ENCODE measurements at regions not wholly inside any gene's neighbourhood (a gene's known extent, or its start where the extent isn't known, plus 50 kb on each side); places are given as distances from the start of the nearest gene placed in this dataset.

DNA sequence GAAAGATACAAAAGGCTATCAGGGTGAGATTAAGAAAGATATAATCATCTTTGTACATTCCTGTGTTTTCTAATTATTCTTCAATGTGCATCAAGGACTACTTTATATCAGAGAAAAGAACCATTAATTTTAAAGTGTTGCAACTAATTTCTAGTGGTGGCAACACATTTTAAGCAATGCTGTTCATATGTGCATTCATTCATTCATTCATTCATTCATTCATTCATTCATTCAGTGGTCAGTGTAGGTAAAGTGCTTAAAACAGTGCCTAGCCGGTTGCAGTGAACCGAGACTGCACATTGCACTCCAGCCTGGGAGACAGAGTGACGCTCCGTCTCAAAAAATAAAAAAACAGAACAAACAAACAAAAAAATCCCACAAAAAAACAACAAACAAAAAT lies 155.7 kb upstream of the ZNF536 start:
- no peaks in the 10 kb centered on the region for H3K9me3 ChIP-seq (ENCODE audit: control extremely low read depth in 1 of 3, control insufficient read depth in 2 of 3, insufficient read depth in 1 of 3, low read length in 2 of 3)
- Mint-ChIP-seq H3K4me3 (no peak overlapping the region), H3K4me1 (peaks cover 5% of the 10 kb centered on the region), H3K9me3 (ENCODE audit: insufficient read depth) (no peaks in the 10 kb centered on the region), H3K27me3 (peaks cover 28% of the 10 kb centered on the region), H3K27ac (no peak overlapping the region)
- no peak overlapping the region for H3K4me2 ChIP-seq (replicated peaks; ENCODE audit: low read depth, low read length, poor library complexity, severe bottlenecking)
- H3K27ac ChIP-seq (ENCODE audit: low read length in 2 of 2), result no peak overlapping the region
- WGBS (ENCODE audit: insufficient coverage), result no CpG with 5 or more reads among the region's 4 CpGs
- no peaks in the 10 kb centered on the region for H3K36me3 ChIP-seq (replicated peaks in 1 of 2; ENCODE audit: control extremely low read depth in 1 of 2, control insufficient read depth in 1 of 2, extremely low read depth in 1 of 2, insufficient read depth in 2 of 2, low read length in 1 of 2)
- intact Hi-C loops (cut with micrococcal nuclease), result no loop called here
- ATAC-seq (ENCODE audit: low read depth) (no peak), DNase-seq (no peak)
- H3K4me3 ChIP-seq (ENCODE audit: control extremely low read depth in 1 of 5, extremely low read depth in 1 of 5, insufficient read depth in 1 of 5, low read depth in 2 of 5, low read length in 4 of 5), result no peak overlapping the region
- peaks cover 0 to 10% (median 4%) of the 10 kb centered on the region in 4 experiments for H3K27me3 ChIP-seq (replicated peaks in 1 of 4; ENCODE audit: control extremely low read depth in 1 of 4, control insufficient read depth in 3 of 4, insufficient read depth in 4 of 4, low read length in 3 of 4)
- POLR2A ChIA-PET, result no interaction called here
- H3K9ac ChIP-seq (ENCODE audit: low read length), result no peak overlapping the region
- H3K79me2 ChIP-seq (ENCODE audit: control insufficient read depth, insufficient read depth, low read length), result no peaks in the 10 kb centered on the region
- CTCF ChIA-PET, result no interaction called here
- TF ChIP-seq EZH2 (IDR thresholded peaks at IDR 0.05; ENCODE audit: borderline replicate concordance, insufficient read depth, low read depth, low read length, poor library complexity, severe bottlenecking), result no peak
- H2AFZ ChIP-seq (ENCODE audit: insufficient read depth, low read depth, low read length, poor library complexity, severe bottlenecking), result no peak overlapping the region
- H3K4me1 ChIP-seq (ENCODE audit: control insufficient read depth in 2 of 2, insufficient read depth in 2 of 2, low read length in 2 of 2), result peaks cover 0 to 3% of the 10 kb centered on the region in 2 donors
- no peaks in the 10 kb centered on the region for H4K20me1 ChIP-seq (ENCODE audit: control insufficient read depth, insufficient read depth, low read length, poor library complexity, severe bottlenecking)

DNA sequence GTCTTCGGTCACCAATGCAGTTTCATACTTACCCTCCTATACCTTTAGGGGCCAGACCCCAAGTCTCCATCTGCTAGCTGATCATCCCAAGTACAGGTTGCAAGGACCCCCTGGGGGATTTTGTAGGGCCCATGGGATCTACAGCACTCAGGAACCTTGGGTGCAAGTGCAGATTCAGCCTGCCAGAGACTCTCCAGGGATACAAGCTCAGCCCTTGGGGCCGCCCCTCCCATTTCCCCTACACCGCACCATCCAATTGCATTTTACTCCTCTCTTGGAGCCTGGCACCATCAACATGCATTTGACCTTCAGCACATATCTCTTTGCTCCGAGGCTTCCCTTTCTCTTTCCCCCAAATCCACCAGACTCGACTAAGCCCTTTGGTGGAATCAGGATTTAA lies 154.7 kb upstream of the ZNF536 start:
- Histone ChIP-seq H3K4me2 (replicated peaks; ENCODE audit: low read depth, low read length, poor library complexity, severe bottlenecking) (no peak overlapping the region), H3K9ac (ENCODE audit: low read length) (no peak overlapping the region), H3K27ac (ENCODE audit: low read length in 2 of 2) (no peak overlapping the region), H2AFZ (ENCODE audit: insufficient read depth, low read depth, low read length, poor library complexity, severe bottlenecking) (no peak overlapping the region), H3K36me3 (replicated peaks in 1 of 2; ENCODE audit: control extremely low read depth in 1 of 2, control insufficient read depth in 1 of 2, extremely low read depth in 1 of 2, insufficient read depth in 2 of 2, low read length in 1 of 2) (no peaks in the 10 kb centered on the region), H3K9me3 (ENCODE audit: control extremely low read depth in 1 of 3, control insufficient read depth in 2 of 3, insufficient read depth in 1 of 3, low read length in 2 of 3) (no peaks in the 10 kb centered on the region), H3K79me2 (ENCODE audit: control insufficient read depth, insufficient read depth, low read length) (no peaks in the 10 kb centered on the region), H3K4me1 (ENCODE audit: control insufficient read depth in 2 of 2, insufficient read depth in 2 of 2, low read length in 2 of 2) (peaks cover 0 to 3% of the 10 kb centered on the region in 2 donors), H3K27me3 (replicated peaks in 1 of 4; ENCODE audit: control extremely low read depth in 1 of 4, control insufficient read depth in 3 of 4, insufficient read depth in 4 of 4, low read length in 3 of 4) (peaks cover 0 to 17% (median 8%) of the 10 kb centered on the region in 4 experiments), H3K4me3 (ENCODE audit: control extremely low read depth in 1 of 5, extremely low read depth in 1 of 5, insufficient read depth in 1 of 5, low read depth in 2 of 5, low read length in 4 of 5) (no peak overlapping the region), H4K20me1 (ENCODE audit: control insufficient read depth, insufficient read depth, low read length, poor library complexity, severe bottlenecking) (no peaks in the 10 kb centered on the region)
- Mint-ChIP-seq H3K27me3 (peaks cover 34% of the 10 kb centered on the region), H3K4me3 (no peak overlapping the region), H3K27ac (no peak overlapping the region), H3K4me1 (peaks cover 5% of the 10 kb centered on the region), H3K9me3 (ENCODE audit: insufficient read depth) (no peaks in the 10 kb centered on the region)
- DNase-seq, result no peak
- no peak for TF ChIP-seq EZH2 (IDR thresholded peaks at IDR 0.05; ENCODE audit: borderline replicate concordance, insufficient read depth, low read depth, low read length, poor library complexity, severe bottlenecking)
- TF ChIP-seq, protein P1, sequence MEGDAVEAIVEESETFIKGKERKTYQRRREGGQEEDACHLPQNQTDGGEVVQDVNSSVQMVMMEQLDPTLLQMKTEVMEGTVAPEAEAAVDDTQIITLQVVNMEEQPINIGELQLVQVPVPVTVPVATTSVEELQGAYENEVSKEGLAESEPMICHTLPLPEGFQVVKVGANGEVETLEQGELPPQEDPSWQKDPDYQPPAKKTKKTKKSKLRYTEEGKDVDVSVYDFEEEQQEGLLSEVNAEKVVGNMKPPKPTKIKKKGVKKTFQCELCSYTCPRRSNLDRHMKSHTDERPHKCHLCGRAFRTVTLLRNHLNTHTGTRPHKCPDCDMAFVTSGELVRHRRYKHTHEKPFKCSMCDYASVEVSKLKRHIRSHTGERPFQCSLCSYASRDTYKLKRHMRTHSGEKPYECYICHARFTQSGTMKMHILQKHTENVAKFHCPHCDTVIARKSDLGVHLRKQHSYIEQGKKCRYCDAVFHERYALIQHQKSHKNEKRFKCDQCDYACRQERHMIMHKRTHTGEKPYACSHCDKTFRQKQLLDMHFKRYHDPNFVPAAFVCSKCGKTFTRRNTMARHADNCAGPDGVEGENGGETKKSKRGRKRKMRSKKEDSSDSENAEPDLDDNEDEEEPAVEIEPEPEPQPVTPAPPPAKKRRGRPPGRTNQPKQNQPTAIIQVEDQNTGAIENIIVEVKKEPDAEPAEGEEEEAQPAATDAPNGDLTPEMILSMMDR (IDR thresholded peaks at IDR 0.05), result no peak
- ChIA-PET CTCF (no interaction called here), POLR2A (no interaction called here)
- 94% methylated on average over 3 of the region's 5 CpGs for WGBS (ENCODE audit: insufficient coverage)
- intact Hi-C loops (cut with micrococcal nuclease), result no loop called here
- ATAC-seq (ENCODE audit: low read depth), result no peak
